ENCODE measurements at regions not wholly inside any gene's neighbourhood (a gene's known extent, or its start where the extent isn't known, plus 50 kb on each side); places are given as distances from the start of the nearest gene placed in this dataset.

DNA sequence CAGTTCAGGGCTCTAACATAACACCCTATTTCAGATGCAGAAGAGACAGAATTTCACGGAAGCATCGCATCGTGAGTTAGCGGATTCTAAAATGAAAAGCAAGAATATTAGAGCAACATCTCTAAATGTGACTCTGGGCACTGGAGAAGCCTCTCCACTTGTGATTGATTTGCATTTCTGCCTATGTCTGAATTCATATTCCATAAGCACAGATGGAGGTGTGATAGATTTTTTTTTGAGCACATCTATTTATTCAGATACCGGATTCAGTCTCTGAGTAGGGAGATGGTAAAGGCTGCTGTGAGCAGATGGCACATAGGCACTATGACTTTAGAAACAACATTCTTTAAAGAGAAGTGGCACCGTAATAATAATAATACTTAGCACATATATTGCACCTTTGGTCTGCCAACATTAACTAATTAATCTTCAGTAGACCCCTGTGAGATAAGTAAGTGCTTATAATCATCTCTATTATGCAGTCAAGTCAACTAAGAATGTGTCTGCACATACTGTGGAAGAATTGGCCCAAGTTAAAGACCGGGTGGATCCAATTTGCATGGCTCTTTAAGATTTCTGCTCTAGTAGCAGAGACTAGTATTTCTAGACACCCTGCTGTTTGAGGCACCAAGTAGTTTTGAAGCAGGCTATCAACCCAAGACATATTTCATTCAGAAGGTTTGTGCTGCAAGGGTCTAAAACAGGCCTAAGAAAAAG lies 685.0 kb downstream of the CETN3 start:
- TF ChIP-seq POLR2AphosphoS5 (IDR thresholded peaks at IDR 0.05; ENCODE audit: insufficient read depth, low read depth, low read length), result no peak
- TF ChIP-seq, protein P1, sequence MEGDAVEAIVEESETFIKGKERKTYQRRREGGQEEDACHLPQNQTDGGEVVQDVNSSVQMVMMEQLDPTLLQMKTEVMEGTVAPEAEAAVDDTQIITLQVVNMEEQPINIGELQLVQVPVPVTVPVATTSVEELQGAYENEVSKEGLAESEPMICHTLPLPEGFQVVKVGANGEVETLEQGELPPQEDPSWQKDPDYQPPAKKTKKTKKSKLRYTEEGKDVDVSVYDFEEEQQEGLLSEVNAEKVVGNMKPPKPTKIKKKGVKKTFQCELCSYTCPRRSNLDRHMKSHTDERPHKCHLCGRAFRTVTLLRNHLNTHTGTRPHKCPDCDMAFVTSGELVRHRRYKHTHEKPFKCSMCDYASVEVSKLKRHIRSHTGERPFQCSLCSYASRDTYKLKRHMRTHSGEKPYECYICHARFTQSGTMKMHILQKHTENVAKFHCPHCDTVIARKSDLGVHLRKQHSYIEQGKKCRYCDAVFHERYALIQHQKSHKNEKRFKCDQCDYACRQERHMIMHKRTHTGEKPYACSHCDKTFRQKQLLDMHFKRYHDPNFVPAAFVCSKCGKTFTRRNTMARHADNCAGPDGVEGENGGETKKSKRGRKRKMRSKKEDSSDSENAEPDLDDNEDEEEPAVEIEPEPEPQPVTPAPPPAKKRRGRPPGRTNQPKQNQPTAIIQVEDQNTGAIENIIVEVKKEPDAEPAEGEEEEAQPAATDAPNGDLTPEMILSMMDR (IDR thresholded peaks at IDR 0.05; ENCODE audit: extremely low read depth in 1 of 2, insufficient read depth in 1 of 2, low read depth in 1 of 2, low read length in 2 of 2), result no peak
- TF ChIP-seq, protein P2, sequence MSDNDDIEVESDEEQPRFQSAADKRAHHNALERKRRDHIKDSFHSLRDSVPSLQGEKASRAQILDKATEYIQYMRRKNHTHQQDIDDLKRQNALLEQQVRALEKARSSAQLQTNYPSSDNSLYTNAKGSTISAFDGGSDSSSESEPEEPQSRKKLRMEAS (IDR thresholded peaks at IDR 0.05; ENCODE audit: insufficient read depth, insufficient read length), result no peak
- TF ChIP-seq POLR2A (IDR thresholded peaks at IDR 0.05; ENCODE audit: low read depth, low read length), result no peak
- TF ChIP-seq JUN (IDR thresholded peaks at IDR 0.05; ENCODE audit: borderline replicate concordance, insufficient read depth, insufficient read length, low read depth), result no peak
- TF ChIP-seq EZH2 (IDR thresholded peaks at IDR 0.05; ENCODE audit: borderline replicate concordance, low read depth, low read length, severe bottlenecking), result no peak

All from endothelial cell of umbilical vein (primary cell).